Right atrium auricular region (tissue), 2 donors: ENCODE measurements at regions not wholly inside any gene's neighbourhood (a gene's known extent, or its start where the extent isn't known, plus 50 kb on each side); places are given as distances from the start of the nearest gene placed in this dataset.

Experiments
- DNase-seq: peaks from one replicate; pipeline ENCODE4 v3.0.0-alpha.2; 2019; ENCODE audit warnings: low spot score
- H3K27ac ChIP-seq, 2 donors: fragments of 200-600 bp; sonication (generic); 1 replicate in 1 of 2; 2 replicates in 1 of 2; pipeline ENCODE4 v1.5.1; 2016 to 2019
- H3K27me3 ChIP-seq, 2 donors: fragments of 200-600 bp; sonication (generic); one replicate each; pipeline versions ENCODE4 v1.5.1 to v1.6.0; 2017 to 2019
- H3K36me3 ChIP-seq: fragments of 200-600 bp; sonication (generic); one replicate; pipeline ENCODE4 v1.5.1; 2016
- H3K4me1 ChIP-seq, 2 donors: fragments of 200-600 bp; sonication (generic); one replicate each; pipeline versions ENCODE4 v1.5.1 to v1.6.0; 2017 to 2019
- H3K4me3 ChIP-seq, 2 donors: fragments of 200-600 bp; sonication (generic); 1 replicate in 1 of 2; 2 replicates in 1 of 2; pipeline ENCODE4 v1.5.1; 2017 to 2019; ENCODE audit warnings: mild to moderate bottlenecking in 1 of 2, moderate library complexity in 1 of 2
- H3K9me3 ChIP-seq, 2 donors: fragments of 200-600 bp; sonication (generic); one replicate each; pipeline ENCODE4 v1.5.1; 2019
- TF ChIP-seq, protein P1 (sequence below), 2 donors: fragments of 200-600 bp; sonication (generic); IDR thresholded peaks; one replicate each; pipeline ENCODE4 v1.5.1; 2019; ENCODE audit warnings: antibody characterized with exemption in 2 of 2

DNA sequence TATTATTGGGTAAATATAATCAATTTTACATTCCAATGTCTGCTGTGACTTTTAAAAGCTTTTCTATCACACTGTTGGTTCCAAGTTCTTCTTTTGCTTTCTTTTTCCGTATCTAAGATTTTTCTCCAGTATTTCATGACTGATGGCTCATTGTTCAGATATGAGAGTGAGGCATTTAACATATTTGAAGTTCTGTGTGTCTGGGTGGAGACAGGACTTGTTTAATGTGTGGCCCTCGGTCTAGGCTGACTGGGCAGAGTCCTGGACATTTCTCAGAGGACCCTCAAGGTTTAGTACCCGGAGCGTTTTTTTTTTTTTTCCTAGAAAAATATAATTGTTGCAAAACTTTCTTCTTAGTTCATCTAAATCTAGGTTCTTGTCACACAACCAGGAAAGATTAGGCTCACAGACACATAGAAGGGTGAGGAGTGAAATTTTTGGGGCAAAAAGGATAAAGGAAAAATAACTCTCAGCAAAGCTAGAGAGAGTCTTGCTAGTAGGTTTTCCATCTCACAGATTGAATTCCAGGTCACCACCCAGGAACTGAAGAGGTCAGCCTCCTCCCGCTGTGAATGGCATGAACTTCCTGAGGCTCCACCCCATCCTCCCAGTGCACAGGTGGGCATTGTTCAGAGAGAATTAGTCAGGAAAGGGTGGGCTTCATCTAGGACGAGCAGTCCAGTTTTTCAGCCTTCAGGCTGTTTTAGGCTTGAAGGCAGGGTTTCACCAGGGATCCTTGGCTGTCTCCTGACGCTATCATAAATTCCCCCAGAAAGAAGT, 1002.4 kb upstream of the PCDH9 start:
- DNase-seq = no peak
- Histone ChIP-seq H3K27ac (no peak overlapping the region), H3K4me3 (no peak overlapping the region), H3K4me1 (no peaks in the 10 kb centered on the region), H3K36me3 (no peaks in the 10 kb centered on the region), H3K27me3 (no peaks in the 10 kb centered on the region), H3K9me3 (no peaks in the 10 kb centered on the region)
- TF ChIP-seq, protein P1, sequence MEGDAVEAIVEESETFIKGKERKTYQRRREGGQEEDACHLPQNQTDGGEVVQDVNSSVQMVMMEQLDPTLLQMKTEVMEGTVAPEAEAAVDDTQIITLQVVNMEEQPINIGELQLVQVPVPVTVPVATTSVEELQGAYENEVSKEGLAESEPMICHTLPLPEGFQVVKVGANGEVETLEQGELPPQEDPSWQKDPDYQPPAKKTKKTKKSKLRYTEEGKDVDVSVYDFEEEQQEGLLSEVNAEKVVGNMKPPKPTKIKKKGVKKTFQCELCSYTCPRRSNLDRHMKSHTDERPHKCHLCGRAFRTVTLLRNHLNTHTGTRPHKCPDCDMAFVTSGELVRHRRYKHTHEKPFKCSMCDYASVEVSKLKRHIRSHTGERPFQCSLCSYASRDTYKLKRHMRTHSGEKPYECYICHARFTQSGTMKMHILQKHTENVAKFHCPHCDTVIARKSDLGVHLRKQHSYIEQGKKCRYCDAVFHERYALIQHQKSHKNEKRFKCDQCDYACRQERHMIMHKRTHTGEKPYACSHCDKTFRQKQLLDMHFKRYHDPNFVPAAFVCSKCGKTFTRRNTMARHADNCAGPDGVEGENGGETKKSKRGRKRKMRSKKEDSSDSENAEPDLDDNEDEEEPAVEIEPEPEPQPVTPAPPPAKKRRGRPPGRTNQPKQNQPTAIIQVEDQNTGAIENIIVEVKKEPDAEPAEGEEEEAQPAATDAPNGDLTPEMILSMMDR (IDR thresholded peaks at IDR 0.05) = no peak

DNA sequence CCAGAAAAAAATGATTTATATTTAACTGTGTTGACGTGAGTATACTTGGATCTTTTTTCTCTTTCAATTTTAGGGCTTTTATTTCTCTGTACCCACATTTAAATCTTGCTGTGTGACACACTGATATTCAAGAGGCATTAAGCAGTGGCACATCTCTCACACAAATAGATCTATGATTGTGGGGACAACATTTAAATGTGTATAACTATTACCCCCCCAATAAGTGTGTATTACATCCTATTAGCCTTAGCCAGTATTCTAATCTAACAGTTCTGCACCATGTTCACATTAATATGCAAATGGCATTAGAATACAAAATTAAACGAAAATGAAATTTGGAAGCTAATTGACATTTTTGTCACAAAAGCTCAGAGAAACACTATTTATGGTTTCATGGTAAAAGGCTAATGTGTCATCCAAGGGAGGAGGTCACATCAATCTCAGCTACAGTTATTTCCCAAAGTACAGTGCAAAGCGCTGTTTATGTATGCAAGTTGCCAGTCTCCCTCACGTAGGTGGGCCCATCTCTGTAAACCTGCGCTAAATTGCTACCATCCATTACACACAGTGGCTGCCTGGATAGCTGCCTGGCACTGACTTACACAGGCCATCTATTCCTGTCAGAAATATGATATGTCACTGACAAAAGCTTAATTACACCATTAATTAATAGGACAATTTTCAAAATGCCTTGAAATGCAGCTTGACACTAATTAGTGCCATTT, 984.7 kb upstream of the PCDH9 start:
- Histone ChIP-seq H3K4me1 (no peaks in the 10 kb centered on the region), H3K9me3 (no peaks in the 10 kb centered on the region), H3K27me3 (no peaks in the 10 kb centered on the region), H3K27ac (no peak overlapping the region), H3K36me3 (no peaks in the 10 kb centered on the region), H3K4me3 (no peak overlapping the region)
- TF ChIP-seq, protein P1 (IDR thresholded peaks at IDR 0.05) = no peak
- DNase-seq = no peak

DNA sequence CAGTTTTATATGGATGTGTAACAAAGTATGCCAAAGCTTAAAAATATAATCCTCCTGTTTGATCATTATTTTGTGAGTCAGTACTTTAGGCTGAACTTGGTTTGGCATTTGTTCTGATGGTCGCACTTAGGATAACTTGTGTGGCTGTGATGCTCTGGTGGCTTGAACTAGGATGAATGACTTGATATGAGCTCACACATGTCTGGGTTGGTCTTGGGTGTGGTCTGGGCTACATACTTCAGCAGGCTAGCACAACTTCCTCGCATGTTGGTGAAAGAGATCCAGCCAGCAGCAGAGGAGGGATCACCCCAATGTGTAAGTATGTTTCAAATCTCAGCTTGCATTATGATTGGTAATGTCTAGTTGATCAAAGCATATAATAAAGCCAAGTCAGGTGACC, 969.1 kb upstream of the PCDH9 start:
- no peak for DNase-seq
- Histone ChIP-seq H3K27me3 (no peaks in the 10 kb centered on the region), H3K36me3 (no peaks in the 10 kb centered on the region), H3K9me3 (no peaks in the 10 kb centered on the region), H3K27ac (no peak overlapping the region), H3K4me3 (no peak overlapping the region), H3K4me1 (no peaks in the 10 kb centered on the region)
- TF ChIP-seq, protein P1 (IDR thresholded peaks at IDR 0.05) = no peak

DNA sequence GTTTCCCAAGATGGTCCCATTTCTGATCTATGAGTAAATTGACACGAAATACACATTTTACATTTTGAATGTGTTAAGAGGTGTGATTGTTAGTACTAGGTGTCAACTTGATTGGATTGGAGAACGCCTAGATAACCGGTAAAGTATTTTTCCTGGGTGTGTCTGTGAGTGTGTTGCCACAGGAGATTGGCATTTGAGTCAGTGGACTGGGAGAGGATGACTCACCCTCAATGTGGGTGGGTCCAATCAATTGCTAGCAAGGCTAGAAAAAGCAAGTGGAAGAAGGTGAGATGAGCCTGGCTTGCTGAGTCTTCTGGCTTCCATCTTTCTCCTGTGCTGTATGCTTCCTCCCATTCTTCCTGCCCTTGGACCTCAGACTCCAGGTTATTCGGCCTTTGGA, 960.7 kb upstream of the PCDH9 start:
- Histone ChIP-seq H3K27me3 (no peaks in the 10 kb centered on the region), H3K4me1 (no peaks in the 10 kb centered on the region), H3K27ac (no peak overlapping the region), H3K9me3 (no peaks in the 10 kb centered on the region), H3K4me3 (no peak overlapping the region), H3K36me3 (no peaks in the 10 kb centered on the region)
- TF ChIP-seq, protein P1 (IDR thresholded peaks at IDR 0.05) = no peak
- no peak for DNase-seq

DNA sequence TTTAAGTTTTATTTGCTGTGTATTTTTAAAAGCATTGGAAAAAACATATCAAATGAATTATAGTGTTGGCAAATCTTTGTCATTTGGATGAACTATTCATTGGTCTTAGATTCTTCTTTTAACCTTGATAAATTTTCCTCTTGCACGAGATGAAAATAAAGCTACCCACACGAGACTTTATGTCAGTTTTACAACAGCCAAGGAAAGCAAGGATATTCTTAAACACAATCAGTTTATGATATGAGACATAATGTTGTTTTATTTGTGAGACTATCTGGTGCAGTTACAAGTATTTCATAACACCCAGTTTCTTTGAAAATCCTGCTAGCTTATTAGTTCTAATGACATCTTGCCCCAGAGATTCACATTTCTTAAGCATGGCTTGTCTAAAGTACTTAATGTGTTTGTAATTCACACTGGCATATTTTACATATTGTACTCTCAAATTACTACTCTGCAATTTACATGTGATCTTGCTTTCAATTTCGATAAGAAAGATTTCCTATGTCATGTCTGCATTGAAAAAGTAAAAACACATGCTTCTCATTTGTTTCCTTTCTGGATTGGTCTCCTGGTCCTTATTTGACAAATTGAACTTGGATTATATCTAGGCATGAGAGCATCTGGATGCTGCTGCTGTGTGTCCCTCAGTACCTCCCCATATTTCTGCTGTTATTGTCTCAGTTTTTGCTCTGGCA, 955.5 kb upstream of the PCDH9 start:
- Histone ChIP-seq H3K4me1 (no peaks in the 10 kb centered on the region), H3K27me3 (no peaks in the 10 kb centered on the region), H3K4me3 (no peak overlapping the region), H3K9me3 (no peaks in the 10 kb centered on the region), H3K27ac (no peak overlapping the region), H3K36me3 (no peaks in the 10 kb centered on the region)
- TF ChIP-seq, protein P1 (IDR thresholded peaks at IDR 0.05) = no peak
- no peak for DNase-seq
